ENCODE measurements at regions not wholly inside any gene's neighbourhood (a gene's known extent, or its start where the extent isn't known, plus 50 kb on each side); places are given as distances from the start of the nearest gene placed in this dataset.
"Not testable (repeated sequence)": the region's sequence is repeated elsewhere in the genome, so short reads cannot be mapped to it uniquely, and the experiment has no call there.

DNA sequence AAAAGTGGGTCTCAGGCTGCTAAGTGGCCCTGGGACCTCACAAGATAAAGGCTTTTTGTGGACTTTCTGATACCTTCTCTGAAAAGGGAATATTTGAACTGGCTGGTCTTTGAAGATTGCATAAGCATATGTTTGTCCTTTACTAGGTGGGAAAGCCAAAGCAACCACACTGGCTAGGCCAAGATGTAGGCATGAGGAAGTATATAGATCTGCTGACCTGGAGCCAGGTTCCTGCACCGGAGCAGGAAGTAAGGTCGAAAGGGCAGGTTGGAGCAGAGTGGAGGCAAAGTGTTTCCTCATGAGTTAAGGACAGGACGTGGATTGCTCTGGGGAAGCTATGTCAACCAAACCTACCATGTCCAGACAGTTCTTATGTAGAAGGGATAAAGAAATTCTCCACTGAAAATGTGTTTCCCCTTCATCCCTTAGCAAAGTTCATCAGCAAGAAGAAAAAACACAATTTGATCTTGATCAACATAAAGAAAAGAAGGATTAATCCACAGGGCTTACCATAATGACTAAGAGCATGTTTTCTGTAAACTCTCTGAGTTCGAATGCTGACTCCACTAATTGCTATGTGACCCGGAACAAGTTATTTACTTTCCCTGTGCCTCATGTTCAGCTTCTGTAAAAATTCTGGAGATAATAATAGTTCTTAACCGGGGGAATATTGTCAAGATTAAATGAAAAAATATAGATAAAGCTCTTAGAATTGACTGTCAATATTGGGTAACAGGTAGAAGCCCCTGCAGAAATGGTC is 156.1 kb upstream of the SRD5A2 start:
- no peak for DNase-seq (ENCODE audit: low spot score)

GRCh38 chr2:31735716-31736115 is 155.0 kb upstream of the SRD5A2 start:
- DNase-seq (ENCODE audit: low spot score), result no peak

GRCh38 chr2:31729442-31730092 is 148.8 kb upstream of the SRD5A2 start:
- peak; percentile 72 for DNase-seq (ENCODE audit: low spot score)

- DNase-seq (ENCODE audit: low spot score), result no peak
Observed at GRCh38 chr2:31729065-31729439, 148.3 kb upstream of the SRD5A2 start.

GRCh38 chr2:31728406-31729064 is 147.8 kb upstream of the SRD5A2 start:
- no peak for DNase-seq (ENCODE audit: low spot score)

- DNase-seq (ENCODE audit: low spot score), result no peak
Observed at GRCh38 chr2:31726457-31726856, 145.7 kb upstream of the SRD5A2 start.

DNA sequence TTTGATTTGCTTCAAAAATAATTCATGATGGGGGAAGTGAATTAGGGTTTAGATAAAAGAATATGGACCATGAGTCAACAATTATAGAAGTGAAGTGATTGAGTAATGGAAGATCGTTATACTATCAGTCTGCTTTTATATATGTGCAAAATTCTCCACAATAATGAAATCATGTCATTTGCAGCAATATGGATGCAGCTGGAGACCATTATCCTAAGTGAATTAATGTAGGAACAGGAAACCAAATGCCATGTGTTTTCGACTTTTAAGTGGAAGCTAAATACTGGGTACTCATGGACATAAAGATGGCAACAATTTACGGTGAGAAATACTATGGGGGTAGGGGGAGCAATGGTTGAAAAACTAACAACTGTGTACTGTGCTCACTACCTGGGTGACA is 144.7 kb upstream of the SRD5A2 start:
- DNase-seq (ENCODE audit: low spot score), result no peak

DNA sequence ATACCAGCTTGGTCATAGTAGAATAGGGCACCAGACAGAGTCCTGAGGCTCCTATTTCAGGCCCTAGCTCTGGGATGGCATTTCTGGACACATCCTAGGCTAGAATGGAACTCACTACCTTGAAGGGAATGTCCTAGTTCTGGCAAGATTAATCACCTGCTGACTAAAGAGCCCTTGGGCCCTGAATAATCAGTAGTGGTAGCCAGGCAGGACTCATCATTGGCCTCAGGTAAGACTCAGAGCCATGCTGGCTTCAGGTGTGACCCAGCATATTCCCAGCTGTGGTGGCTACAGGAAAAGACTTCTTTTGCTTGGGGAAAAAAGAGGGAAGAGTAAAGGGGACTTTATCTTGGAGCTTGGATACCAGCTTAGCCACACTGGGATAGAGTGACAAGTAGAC is 131.0 kb upstream of the SRD5A2 start:
- DNase-seq (ENCODE audit: low spot score), result no peak

- no peak for DNase-seq (ENCODE audit: low spot score)
Observed at GRCh38 chr2:31710121-31710520, 129.4 kb upstream of the SRD5A2 start.

DNA sequence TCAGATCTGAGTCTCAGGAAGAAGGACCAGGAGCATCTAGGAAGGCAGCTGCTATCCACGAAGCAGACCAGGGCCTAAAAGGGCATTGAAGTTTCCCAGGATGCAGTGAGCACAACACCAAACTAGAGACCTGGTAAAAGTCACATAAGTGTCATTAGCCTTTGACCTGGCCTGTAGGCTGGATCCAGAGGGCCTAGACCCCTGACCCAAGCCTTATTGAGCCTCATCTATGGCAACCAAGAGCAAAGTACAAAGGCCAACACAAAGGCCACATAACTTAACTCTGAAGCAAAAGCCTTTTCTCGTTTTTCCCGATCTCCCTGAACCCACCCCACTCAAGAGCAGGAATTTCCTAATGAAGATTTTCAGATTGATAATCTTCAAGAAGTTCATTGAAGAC is 127.3 kb upstream of the SRD5A2 start:
- no peak for DNase-seq (ENCODE audit: low spot score)

- no peak for DNase-seq (ENCODE audit: low spot score)
Observed at GRCh38 chr2:31704561-31705212, 123.9 kb upstream of the SRD5A2 start.

DNA sequence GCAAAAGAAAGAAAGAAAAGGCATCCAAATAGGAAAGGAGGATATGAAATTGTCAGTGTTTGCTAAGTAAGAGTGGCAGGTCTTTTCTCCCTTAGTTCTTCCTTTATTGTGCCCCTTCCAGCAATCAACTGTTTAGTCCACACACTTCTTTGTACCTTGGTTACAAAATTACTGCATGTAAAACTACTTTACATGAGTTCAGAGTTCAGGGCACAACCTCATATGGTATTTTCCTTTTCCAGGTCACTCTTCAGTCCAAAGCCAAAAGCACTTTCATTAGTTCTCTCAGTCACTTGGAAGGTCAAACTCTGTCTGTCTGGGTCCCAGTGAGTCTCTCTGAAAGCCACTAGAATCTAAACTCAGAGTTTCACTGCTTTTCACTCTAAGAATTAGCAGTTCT is 122.5 kb upstream of the SRD5A2 start:
- DNase-seq (ENCODE audit: low spot score), result no peak

GRCh38 chr2:31698722-31699121 is 118.0 kb upstream of the SRD5A2 start:
- DNase-seq (ENCODE audit: low spot score), result no peak

DNA sequence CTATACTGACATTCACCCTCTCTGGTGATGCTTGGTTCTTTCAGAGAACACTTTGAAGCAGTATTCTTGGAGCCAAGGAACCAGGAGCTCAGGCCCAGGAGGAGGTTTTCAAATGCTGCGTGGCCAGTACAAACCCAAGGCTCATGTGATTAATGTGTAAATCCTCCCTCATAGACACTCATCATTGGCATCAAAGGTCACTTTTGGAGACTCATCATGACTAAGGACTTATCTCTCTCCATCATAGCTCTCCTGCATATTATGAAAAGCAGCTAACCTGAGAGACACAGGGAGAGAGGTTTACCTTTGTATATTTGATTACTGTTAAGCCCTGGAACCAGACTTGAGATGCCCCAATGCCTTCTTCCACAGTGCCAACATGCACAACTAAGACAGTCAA is 115.3 kb upstream of the SRD5A2 start:
- no peak for DNase-seq (ENCODE audit: low spot score)

DNA sequence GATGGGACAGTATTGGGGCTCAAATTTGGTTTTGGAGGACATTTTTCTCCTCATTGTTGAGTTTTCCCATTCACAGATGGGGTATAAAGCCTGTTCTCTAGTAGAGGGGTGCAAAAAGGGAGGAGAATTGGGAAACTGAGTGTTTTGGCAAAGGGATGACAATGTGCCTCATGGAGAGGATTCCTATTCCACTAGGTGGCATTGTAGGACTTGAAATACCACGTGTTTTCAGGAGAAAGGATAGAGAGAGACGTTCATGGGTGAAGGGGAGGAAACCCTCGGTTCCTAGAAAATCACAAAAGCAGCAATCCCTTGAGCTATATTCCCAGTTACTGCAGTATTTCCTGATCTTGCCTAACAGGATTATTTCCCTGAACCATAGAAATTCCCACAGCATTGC is 113.7 kb upstream of the SRD5A2 start:
- DNase-seq (ENCODE audit: low spot score), result peak; percentile 14

GRCh38 chr2:31693882-31694281 is 113.1 kb upstream of the SRD5A2 start:
- peak; percentile 11 for DNase-seq (ENCODE audit: low spot score)

- peak; percentile 14 for DNase-seq (ENCODE audit: low spot score)
Observed at GRCh38 chr2:31688282-31688681, 107.5 kb upstream of the SRD5A2 start.

DNA sequence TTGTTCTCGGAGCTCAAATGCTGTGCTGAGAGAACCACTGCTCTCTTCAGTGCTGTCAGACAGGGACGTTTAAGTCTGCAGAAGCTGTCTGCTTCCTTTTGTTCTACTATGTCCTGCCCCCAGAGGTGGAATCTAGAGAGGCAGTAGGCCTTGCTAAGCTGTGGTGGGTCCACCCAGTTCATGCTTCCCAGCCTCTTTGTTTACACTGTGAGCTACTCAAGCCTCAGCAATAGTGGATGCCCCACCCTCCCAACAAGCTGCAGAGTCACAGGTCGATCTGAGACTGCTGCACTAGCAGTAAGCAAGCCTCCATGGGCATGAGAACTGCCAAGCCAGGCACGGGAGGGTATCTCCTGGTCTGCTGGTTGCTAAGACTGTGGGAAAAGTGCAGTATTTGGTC is 102.8 kb upstream of the SRD5A2 start:
- DNase-seq (ENCODE audit: low spot score), result not testable (repeated sequence)

DNA sequence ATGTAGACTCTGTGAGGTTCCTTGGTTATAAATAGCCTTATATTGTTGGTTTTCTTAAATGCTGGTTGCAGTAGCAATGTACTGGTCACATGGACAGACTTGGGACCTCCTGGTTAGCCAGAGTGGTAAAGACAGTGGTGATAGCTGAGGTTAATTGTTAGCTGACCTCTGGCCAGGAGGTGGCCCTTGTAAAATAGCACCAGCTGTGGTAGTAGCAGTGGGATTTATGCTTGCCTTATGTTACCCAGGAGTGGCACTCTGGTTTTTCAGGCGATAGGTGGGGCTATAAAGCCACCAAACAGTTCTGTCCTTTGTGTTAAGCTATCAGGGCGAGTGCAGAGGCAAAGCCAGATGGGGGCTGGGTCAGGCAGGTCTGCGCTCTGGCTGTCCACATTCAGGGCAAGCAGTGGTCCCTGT is 94.8 kb upstream of the SRD5A2 start:
- DNase-seq (ENCODE audit: low spot score), result peak; percentile 34

GRCh38 chr2:31674446-31674845 is 93.7 kb upstream of the SRD5A2 start:
- DNase-seq (ENCODE audit: low spot score), result no peak

DNA sequence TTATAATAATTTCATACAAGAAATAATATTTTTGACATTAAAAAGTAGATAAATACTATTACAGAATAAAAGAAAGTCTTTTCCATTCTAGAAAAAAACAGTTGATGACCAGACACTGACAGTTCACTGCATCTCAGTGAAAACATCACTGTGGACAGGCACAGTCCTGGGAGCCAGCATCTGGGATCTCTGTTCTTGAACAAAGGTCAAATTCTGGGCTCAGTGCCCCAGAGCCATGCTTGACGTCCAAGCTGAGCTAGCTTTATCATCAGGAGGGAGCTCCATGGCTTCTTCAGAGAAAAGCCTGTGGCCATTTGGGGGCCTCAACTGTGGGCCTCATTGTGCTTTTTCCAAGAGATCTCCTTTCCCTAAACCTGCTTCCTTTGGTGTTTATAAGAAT is 86.1 kb upstream of the SRD5A2 start:
- DNase-seq (ENCODE audit: low spot score), result no peak

DNA sequence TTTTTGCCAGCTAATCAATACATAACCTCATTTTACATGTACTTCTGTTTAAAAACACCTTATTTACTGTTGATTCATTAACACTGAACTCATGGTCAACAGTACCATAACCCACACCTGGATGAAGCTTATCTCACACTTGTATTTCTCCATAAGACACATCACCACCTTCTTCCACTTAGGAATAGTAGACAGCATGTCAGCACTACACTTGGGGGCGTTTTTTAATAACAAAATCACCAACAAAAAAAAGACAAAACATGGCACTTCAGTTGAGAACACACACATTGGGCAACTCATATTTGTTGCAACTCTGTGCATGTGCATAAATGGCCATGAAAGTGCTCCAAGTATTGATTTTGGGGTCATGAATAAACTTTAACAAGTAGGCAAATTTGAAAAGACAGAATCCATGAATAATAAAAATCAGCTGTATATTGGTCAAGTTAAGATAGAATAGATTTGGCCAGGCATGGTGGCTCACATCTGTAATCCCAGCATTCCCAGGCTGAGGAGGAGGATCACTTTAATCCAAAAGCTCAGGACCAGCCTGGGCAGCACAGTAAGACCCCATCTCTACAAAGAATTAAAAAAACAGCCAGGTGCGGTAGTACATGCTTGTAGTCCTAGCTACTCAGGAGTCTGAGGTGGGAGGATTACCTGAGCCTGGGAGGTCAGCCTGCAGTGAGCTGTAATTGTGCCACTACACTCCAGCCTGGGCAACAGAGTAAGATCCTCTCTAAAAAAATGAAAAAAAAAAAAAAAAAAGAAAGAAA is 84.4 kb upstream of the SRD5A2 start:
- no peak for DNase-seq (ENCODE audit: low spot score)

Data from iPS-NIHi11 (cell line).